ENCODE measurements at regions not wholly inside any gene's neighbourhood (a gene's known extent, or its start where the extent isn't known, plus 50 kb on each side); places are given as distances from the start of the nearest gene placed in this dataset.

DNA sequence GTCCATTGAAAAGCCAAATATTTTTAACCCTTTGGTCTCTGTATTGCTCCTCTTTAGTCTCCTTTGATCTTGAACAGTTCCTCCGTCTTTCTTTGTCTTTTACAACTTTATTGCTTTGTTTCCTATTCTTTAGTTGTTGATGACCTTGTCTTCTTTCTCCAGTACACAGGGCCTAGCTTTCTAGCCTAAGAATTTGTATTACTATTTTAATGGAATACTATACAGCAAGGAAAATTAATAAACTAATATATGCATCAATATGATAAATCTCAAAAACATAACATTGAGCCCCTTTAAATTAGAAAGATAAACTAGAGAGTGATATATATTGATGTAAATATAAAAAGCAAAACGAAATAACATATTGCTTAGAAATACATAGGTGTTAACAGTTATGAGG lies 88.7 kb downstream of the NR1D2 start:
- DNase-seq = no peak

DNA sequence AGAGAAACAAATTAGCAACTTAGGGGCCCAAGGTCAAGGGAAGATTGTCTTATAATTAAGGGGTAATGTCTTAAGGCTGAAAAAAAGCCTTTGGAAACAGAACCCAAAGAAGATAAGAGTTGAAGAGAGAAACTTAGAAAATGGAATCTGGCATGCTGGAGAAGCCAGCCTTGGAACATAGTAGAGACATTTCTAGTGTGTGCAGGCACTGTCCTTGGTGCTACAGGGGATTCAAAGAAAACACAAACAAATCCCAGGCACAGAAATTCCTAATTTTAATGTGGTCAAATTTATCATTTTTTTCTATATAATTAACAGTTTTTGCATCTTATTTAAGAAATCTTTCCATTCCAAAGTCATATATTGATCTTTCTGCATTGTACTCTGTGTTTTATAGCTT lies 89.4 kb downstream of the NR1D2 start:
- no peak for DNase-seq

DNA sequence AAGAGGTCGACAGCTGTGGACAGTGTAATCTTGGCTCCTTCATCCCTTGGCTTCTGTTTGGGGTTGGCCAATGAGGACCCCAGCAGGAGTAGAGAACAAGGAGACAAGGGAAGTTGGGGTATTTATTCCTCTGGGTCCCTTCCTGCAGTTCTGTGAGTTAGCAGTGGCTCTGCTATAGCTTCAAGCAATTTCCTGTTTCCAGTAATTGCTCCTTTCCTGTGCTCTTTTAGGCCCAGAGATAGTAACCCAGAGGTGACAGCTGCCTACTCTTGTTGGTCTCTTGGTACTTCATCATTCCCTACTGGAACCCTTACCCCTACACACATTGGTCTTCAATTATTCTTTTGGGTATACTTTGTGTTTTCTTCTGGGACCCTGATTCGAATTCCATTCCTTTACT lies 92.9 kb downstream of the NR1D2 start:
- no peak for DNase-seq

DNA sequence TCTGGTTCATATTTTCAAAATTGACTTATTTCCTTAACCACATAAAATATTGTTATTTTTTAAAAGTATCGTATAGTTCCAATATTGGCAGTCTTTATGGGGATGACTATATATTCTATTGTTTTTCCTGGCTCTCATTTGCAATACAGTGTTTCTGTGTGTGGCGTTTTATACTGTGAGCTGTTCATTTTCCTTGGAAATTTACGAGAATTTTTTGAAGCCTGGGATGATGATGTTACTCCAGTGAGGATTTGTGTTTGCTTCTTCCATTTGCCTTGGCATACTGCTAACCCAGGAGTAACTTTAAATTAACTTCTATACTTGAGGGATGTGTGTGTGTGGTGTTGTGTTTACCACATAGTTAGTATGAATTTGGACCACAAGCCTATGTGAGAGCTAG lies 95.2 kb downstream of the NR1D2 start:
- no peak for DNase-seq

DNA sequence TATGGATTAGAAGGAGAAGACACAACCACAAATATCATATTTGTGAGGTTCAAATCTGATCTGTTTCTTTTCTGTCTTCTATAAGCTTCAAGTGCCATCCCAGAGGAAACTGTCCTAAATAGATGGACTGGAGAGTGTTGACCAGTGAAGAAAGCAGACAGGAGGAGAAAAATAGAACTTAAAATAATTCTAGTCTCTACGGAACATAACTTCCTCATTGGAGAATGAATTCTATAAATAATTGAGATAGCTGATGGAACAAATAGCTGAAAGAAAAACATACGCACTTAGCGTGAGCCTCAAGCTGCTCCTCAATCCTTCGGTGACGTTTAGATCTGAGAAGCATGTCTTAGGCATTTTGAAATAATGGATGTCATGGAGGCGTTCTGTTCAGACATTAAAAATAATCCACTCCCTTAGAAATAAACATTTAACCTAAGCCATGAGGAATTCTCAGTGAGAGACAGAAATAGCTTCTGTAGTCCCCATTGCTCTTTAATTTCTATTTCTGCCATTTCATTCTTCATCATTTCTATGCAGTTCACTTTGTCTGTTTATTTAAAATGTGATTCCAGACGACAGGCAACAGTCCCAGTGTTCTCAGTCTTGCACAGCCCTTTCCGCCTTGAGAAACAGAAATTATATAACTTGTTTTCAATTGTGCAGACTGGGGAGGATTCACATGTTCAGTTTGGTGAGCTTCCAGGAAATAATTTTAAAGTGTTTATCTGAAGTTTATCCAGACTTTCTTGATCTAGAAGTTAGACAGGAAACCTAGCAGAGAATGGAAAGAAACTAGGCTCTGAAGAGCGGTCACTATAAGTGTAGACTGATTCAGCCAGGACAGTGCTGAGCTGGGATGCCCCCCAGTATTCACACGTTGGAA lies 97.3 kb downstream of the NR1D2 start:
- DNase-seq = no peak

DNA sequence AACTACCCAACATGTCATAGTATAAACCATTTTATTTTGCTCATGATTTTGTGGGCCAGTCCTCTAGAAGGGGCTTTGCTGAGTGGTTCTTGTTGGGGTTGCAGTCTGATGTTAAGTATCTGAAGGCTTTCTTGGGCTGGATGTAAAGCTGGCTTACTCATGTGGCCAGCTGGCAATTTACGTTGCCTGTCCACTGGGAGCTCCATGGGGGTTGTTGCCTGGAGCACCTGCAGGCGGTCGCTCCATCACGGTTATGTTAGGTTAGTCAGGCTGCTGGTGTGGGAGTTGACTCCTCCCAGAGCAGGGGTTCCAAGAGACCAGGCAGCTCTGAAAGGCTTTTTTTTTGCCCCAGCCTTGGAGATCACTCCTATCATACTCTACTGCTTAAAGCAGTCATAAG lies 98.1 kb downstream of the NR1D2 start:
- DNase-seq = no peak

DNA sequence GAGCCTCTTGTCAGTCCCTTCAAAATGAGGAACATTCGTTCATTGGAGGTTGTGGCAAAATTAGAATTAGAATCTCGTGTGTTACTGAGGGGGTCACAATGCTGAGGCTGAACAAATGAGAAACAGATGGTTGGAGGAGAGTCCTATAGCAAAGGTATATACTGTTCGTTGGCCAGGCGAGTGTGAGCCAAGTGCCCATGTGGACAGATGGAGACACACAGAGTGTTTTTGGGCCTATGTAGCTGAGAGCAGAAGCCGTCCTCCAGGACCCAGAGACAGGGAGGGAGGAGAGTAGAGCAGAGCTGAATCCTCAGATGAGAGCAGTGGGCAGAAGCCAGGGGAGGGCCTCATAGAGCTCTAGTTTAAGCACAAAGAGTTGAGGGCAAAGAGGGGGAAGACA lies 98.9 kb downstream of the NR1D2 start:
- no peak for DNase-seq

DNA sequence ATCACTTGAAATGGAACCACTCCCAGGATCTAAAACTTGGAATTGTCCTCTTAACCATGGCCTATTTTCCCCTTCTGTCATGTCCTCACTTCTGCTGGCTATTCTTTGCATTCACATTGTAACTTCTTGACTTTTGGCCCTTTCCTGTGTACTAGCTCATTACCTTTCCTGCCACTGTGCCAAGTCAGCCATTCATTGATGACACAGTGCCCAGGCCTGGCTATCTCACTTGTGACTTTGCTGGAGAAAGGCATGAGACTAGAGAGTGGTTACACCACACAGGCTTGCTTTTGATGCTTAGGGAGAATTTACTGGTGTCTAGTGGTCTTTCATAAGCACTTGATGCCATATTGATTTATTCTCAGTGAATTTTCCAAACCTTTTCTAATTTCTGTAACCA lies 101.1 kb downstream of the NR1D2 start:
- no peak for DNase-seq

DNA sequence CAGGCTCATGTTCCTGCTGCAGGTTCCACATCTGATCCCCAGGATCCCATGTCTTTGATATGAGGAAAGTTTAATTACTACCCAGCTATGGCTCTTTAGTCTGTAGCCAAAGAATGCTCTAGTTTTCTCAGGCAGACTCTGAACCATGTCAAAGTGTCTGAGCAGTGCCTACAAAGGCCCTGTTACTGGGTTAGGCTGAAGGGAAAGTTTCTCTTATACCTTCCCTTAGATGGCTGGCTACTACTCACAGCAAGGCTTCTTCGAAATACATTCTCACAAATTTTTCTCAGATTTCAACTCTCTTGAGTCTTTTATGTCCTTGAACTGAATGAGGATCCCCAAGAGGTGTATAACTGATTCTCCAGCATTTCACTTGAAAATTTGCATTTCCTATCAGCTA lies 102.4 kb downstream of the NR1D2 start:
- DNase-seq = no peak

DNA sequence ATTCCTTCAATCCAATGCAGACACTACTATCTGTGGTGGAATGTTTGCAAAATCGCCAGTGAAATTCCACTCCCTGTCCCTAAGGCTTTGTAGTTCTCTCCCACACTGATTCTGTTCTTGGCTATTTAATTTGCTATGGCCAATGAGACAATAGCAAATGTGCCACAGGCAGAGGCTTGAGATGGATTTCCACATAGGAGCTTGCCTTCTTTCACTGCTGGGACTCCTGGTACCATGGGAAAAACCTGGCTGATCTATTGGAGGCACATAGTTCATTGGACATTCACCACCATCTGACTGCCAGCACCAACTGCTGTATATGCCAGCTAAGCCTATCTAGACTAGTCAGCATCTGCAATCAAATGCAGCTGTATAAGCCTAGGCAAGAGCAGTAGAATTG lies 103.8 kb downstream of the NR1D2 start:
- no peak for DNase-seq

DNA sequence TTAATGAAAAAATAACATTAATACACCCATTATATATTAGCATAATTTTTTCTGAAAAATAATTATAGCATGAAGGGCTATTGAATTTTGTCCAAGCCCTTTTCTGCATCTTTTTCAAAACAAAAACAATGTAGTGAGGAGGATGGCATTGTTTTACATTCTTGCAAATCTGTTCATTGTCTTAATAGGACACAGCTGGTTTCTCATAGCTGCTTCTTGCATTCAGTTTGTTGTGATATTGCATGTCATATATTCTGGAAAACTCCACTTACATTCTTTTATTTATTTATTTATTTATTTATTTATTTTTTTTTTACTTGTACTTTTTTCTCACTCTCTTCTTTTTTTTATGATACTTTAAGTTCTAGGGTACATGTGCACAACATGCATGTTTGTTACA lies 107.4 kb downstream of the NR1D2 start:
- DNase-seq = no peak

DNA sequence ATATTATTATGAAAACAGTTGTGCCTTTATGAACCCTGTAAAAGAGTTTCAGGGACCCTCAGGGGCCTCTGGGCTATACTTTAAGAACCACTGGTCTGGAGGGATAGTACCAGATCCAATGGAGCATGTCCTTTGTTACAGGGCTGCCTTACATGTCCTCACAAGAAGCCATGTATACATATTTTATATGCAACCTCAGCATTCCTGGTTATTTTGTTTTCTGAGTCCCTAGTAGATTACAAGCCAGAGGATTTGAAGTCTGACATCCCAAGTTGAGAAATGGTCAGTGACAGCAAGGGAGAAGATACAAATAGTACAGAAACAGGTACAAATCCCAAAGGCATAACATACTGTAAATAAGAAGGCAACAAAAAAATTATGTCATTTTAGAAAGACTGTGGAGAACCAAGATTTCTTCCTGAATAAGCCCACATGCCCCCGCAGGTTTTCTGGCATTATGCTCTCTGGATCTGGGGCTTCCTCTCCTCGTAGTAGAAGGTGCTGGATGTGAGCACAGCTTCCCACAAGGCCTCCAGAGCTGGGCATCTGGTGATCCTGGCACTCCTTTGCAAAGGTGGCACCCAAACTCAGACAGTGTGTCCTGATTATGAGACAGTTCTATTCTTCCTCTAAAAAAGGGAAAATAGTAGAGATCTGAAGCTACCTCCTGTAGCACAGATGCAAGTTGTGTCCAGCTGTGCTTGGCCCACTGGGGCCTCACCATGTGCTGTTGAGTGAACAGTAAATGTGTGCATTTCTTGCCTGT lies 114.0 kb downstream of the NR1D2 start:
- no peak for DNase-seq

DNA sequence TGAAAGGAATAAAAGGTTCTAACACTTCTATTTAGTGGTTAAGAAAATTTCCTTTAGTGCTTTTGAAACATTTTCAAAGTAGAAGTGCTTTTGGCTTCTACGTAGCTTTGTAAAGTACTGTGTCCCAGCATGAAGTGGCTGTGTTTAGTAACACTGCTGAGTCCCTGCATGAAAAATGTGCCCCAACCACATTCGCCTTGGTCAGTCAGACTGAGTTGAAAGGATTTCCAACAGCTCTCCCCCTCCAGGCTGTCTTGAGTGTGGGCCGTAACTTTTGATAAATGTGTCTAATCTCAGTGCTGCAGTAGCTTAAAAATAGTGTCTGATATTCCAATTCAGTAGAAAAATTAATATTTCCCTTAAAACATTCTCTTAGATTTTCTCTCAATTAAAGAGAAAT lies 115.0 kb downstream of the NR1D2 start:
- no peak for DNase-seq

DNA sequence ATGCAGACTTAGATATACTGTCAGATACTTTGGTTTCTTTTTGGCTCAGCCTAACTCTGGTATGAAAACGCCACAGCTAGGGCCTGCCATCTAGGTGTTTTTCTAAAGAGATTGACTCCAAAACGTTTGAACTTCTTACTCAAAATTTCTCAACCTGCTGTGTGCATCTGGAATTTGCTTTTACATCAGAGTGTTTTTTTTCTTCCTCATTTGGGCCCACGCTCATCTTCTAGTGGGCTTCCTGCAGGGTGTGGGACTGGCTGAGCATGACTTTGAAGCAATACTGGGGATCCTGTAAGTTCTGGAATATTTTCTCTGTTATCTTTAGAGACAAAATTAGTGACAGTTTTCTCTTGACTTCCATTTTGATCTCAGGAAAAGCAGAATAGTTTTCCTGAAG lies 117.8 kb downstream of the NR1D2 start:
- peak; percentile 70 to 94 for DNase-seq
